Lower leg skin (tissue), 3 donors: ENCODE measurements at regions not wholly inside any gene's neighbourhood (a gene's known extent, or its start where the extent isn't known, plus 50 kb on each side); places are given as distances from the start of the nearest gene placed in this dataset.

Experiments used
- CTCF ChIP-seq, 3 donors: fragments of 450-650 bp; IDR thresholded peaks; one replicate each; pipeline ENCODE4 v1.5.1; 2016; ENCODE audit warnings: antibody characterized with exemption in 3 of 3, mild to moderate bottlenecking in 3 of 3, moderate library complexity in 2 of 3
- POLR2A ChIP-seq, 2 donors: fragments of 450-650 bp; IDR thresholded peaks; one replicate each; pipeline ENCODE4 v1.6.1; 2016 to 2017; ENCODE audit warnings: antibody characterized with exemption in 2 of 2, mild to moderate bottlenecking in 1 of 2, moderate library complexity in 1 of 2

GRCh38 chr16:86858501-86858900 lies 280.2 kb downstream of the FOXL1 start:
- no peak for TF ChIP-seq CTCF (IDR thresholded peaks at IDR 0.05)
- no peak for TF ChIP-seq POLR2A (IDR thresholded peaks at IDR 0.05)
